HG03039 (cell line): ENCODE measurements at regions not wholly inside any gene's neighbourhood (a gene's known extent, or its start where the extent isn't known, plus 50 kb on each side); places are given as distances from the start of the nearest gene placed in this dataset.
"Not testable (repeated sequence)": the region's sequence is repeated elsewhere in the genome, so short reads cannot be mapped to it uniquely, and the experiment has no call there.

Experiments
- ATAC-seq: cut with Tn5 transposase; IDR thresholded peaks from one replicate; pipeline ENCODE4 v1.9.1; 2021; ENCODE audit warnings: mild to moderate bottlenecking, moderate library complexity; ENCODE audit not compliant: unreplicated experiment

GRCh38 chr5:74535926-74536325 is 104.6 kb downstream of the ENC1 start:
- ATAC-seq, result no peak

GRCh38 chr5:74534397-74535129 is 106.0 kb downstream of the ENC1 start:
- no peak for ATAC-seq

DNA sequence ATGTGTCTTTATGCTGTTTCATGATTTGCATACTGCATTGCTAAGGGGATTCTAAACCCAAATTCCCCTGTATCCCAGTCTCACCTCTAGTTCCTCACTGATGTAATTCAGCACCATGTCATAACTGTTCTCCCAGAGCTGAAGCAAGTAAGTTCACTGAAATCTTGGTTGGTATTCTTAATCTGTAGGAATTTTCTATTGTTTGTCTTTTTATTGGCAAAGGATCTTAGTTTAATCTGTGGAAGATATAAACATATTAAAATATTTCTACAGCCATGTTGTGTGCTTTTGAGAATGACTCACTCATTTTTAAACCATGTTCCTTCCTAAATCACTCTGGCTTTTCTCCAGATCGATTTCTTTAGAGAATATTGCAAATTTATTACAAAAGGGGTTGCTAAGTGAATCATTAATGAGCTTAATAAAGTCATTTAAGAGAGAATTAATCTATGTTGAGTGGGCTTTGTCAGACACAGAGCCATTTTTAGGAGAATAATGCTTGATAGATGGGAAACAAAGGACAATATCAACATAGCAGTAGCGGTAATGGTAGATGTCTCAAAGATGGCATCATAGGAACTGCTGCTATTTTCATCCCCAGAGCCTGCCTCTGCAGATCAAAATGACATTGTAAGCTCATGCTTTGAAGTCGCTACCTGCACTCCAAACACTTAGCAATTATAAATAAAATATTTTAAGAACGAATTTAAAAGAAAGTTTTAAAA is 110.0 kb downstream of the ENC1 start:
- no peak for ATAC-seq

- no peak for ATAC-seq
These were observed 111.4 kb downstream of the ENC1 start for GRCh38 chr5:74529101-74529500.

- no peak for ATAC-seq
These were observed 114.4 kb downstream of the ENC1 start for GRCh38 chr5:74526111-74526510.

GRCh38 chr5:74524767-74525166 is 115.8 kb downstream of the ENC1 start:
- ATAC-seq, result not testable (repeated sequence)

- ATAC-seq, result not testable (repeated sequence)
These were observed 116.8 kb downstream of the ENC1 start for GRCh38 chr5:74523698-74524097.

- not testable (repeated sequence) for ATAC-seq
These were observed 117.7 kb downstream of the ENC1 start for GRCh38 chr5:74522838-74523237.

DNA sequence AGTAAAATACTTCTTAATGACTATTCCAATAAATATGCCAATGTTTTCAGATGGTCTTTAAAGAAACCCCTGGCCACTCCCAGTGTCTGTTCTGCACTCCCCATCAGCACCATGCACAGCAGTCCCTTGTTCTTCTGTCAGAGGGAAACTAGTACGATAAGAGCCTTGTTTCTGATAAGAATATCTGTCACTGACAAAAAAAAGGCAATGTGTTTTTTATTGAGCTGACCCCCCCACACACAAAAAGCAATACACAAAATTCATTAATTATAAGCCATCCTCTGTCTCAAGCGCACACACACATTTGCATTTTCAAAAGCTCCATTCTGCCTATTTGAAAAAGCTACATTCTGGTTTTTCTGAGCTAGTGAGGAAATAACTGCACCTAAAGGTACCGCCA is 119.1 kb downstream of the ENC1 start:
- no peak for ATAC-seq

DNA sequence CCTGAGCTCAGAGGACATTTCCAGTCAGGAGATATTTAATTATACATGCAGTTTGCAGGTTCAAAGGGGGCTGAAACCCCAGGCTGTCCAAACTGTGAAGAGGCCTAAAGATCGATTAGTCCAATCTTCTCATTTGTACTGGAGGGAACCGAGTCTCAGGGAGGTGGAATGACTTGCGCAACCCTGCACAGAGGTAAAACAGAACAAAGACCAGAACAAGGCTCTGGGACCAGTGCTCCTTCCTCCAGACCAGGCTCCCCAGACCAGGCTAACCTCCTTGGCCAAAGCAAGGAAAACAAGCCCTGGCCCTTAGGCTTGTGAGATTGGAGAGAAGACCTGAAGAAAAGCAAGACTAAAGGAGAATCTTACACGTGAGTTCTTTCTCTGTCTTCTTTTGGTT is 120.8 kb downstream of the ENC1 start:
- no peak for ATAC-seq

GRCh38 chr5:74519161-74519571 is 121.4 kb downstream of the ENC1 start:
- no peak for ATAC-seq

DNA sequence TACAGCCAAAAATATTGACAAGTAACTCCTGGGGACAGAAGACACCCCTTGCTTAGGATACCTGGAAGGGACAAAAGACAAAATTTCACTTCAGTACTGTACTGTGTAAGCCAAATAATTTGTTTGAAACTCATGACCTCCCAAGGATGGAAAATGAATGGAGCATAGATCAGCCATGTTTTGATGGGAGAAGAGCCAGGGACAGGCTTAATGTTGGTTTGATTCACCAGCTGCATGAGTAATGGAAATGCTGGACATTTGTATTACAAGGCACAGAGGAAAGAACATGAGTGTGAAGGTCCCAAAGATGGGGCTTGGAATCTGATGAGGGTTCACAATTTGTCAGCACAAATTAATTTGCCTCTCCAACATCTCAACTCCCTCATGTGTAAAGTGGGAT is 122.8 kb downstream of the ENC1 start:
- no peak for ATAC-seq

- no peak for ATAC-seq
These were observed 124.3 kb downstream of the ENC1 start for GRCh38 chr5:74516211-74516636.

DNA sequence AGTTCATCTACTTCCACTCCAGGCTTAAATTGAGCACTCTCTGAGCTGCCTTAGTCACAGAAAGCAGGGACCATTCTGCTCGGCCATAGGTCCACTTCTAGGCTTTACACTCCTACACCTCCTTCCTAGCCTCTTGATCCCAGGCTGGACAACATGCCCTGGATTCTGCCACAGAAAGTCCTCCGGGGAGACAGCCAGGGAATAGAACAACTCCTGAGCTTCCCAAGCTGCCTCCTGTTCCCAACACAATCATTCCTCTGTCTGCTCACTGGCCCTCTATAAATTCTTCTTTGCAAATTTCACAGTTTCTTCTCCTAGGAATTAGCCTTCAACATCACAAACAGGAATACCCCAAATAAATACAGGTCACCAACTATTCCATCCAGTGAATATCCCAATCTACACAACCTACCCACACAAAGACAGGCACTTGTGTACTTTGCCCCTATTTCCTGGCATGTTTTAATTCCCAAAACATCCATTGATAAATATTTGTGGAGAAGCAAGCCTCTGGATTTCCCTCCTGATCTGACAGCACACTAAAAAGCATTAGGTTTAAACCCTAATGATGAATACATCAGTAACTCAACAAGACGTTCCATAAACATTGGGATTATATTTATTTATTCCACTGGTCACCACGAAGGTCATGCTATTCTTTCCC is 125.5 kb downstream of the ENC1 start:
- no peak for ATAC-seq

DNA sequence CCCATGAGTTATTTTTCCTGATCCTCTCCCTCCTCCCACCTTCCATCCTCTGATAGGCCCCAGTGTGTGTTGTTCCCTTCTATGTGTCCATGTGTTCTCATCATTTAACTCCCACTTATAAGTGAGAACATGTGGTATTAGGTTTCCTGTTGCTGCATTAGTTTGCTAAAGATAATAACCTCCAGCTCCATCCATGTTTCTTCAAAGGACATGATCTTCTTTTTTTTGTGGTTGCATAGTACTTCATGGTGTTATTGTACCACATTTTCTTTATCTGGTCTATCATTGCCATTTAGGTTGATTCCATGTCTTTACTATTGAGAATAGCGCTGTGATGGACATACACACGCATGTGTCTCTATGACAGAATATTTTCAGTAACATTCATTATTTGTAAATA is 128.8 kb downstream of the ENC1 start:
- ATAC-seq, result not testable (repeated sequence)

GRCh38 chr5:74510476-74511075 is 130.0 kb downstream of the ENC1 start:
- no peak for ATAC-seq

- ATAC-seq, result no peak
These were observed 133.0 kb downstream of the ENC1 start for GRCh38 chr5:74507370-74508005.

DNA sequence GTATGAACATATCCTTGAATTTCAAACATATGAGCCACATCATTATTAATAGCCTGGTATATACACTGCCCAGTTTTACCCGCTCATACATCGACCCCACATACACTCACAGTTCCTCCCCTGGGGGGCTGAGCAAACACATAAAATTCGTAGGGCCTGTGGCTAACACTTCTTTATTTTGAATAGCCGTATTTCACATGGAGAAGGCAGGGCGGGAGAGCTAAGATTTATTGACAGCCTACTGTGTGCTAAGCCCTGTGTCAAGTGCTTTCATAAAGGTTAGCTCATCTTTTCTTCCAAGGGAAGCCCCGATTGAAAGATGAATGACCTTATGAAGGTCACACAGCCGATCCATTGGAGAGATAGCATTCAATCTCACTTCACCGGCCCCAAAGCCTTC is 134.4 kb downstream of the ENC1 start:
- no peak for ATAC-seq

GRCh38 chr5:74504463-74504862 is 136.1 kb downstream of the ENC1 start:
- ATAC-seq, result no peak

DNA sequence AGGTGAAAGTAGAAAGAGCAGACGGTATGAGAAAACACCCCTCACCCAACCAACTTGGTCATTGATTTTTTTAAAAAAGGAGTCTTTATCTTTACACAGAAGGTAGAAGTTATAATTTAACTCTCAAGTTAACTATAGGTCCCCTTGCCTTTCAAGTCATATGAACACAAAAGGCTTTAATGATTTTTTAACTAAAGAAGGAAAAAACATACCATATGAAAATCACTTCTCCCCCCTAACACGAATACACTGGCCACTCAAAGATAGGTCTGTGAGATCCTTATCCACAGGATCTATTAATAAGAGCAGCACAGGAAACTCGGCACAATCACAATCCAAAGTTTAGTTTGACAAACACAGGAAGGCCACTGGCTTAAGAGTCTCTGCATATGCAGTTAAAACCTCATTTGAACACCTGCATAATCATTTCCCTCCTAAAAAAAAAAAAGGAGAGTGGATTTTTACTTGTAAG is 138.0 kb downstream of the ENC1 start:
- no peak for ATAC-seq
